HUES48 (cell line): ENCODE measurements at regions not wholly inside any gene's neighbourhood (a gene's known extent, or its start where the extent isn't known, plus 50 kb on each side); places are given as distances from the start of the nearest gene placed in this dataset.

Experiments used
- H3K27ac ChIP-seq: one replicate; pipeline ENCODE4 v1.7.0; 2013; ENCODE audit warnings: low read depth, low read length, inconsistent platforms
- H3K27me3 ChIP-seq: 2 replicates; pipeline ENCODE4 v1.6.1; 2013; ENCODE audit warnings: mild to moderate bottlenecking, low read length; ENCODE audit not compliant: control insufficient read depth, insufficient read depth
- H3K36me3 ChIP-seq: 2 replicates; pipeline ENCODE4 v1.6.1; 2013; ENCODE audit warnings: low read length; ENCODE audit not compliant: control insufficient read depth, insufficient read depth
- H3K4me1 ChIP-seq: 2 replicates; pipeline ENCODE4 v1.6.1; 2013; ENCODE audit warnings: mild to moderate bottlenecking, low read length; ENCODE audit not compliant: control insufficient read depth, insufficient read depth
- H3K4me3 ChIP-seq: 2 replicates; pipeline ENCODE4 v1.5.1; 2013; ENCODE audit warnings: mild to moderate bottlenecking, low read depth, low read length
- H3K9ac ChIP-seq: 2 replicates; pipeline ENCODE4 v1.6.1; 2013; ENCODE audit warnings: mild to moderate bottlenecking, low read depth, low read length, moderate library complexity
- H3K9me3 ChIP-seq: 2 replicates; pipeline ENCODE4 v1.6.1; 2013; ENCODE audit warnings: low read length; ENCODE audit not compliant: control insufficient read depth, insufficient read depth

GRCh38 chr16:76900285-76901263, 290.4 kb upstream of the MON1B start:
- no peaks in the 10 kb centered on the region for H3K9me3 ChIP-seq
- H3K27ac ChIP-seq, result no peak overlapping the region
- no peaks in the 10 kb centered on the region for H3K36me3 ChIP-seq
- H3K9ac ChIP-seq, result no peak overlapping the region
- H3K4me3 ChIP-seq, result no peak overlapping the region
- no peaks in the 10 kb centered on the region for H3K4me1 ChIP-seq
- H3K27me3 ChIP-seq, result no peaks in the 10 kb centered on the region

GRCh38 chr16:76906552-76906951, 284.4 kb upstream of the MON1B start:
- Histone ChIP-seq H3K36me3 (no peaks in the 10 kb centered on the region), H3K27me3 (no peaks in the 10 kb centered on the region), H3K9me3 (no peaks in the 10 kb centered on the region), H3K4me1 (no peaks in the 10 kb centered on the region), H3K27ac (no peak overlapping the region), H3K9ac (no peak overlapping the region), H3K4me3 (no peak overlapping the region)

GRCh38 chr16:76910931-76911330, 280.1 kb upstream of the MON1B start:
- H3K4me3 ChIP-seq, result no peak overlapping the region
- no peaks in the 10 kb centered on the region for H3K36me3 ChIP-seq
- H3K9me3 ChIP-seq, result no peaks in the 10 kb centered on the region
- H3K27ac ChIP-seq, result no peak overlapping the region
- no peaks in the 10 kb centered on the region for H3K4me1 ChIP-seq
- no peak overlapping the region for H3K9ac ChIP-seq
- H3K27me3 ChIP-seq, result no peaks in the 10 kb centered on the region

GRCh38 chr16:76913046-76913445, 277.9 kb upstream of the MON1B start:
- no peaks in the 10 kb centered on the region for H3K9me3 ChIP-seq
- H3K36me3 ChIP-seq, result no peaks in the 10 kb centered on the region
- no peak overlapping the region for H3K9ac ChIP-seq
- H3K4me1 ChIP-seq, result no peaks in the 10 kb centered on the region
- no peak overlapping the region for H3K27ac ChIP-seq
- no peaks in the 10 kb centered on the region for H3K27me3 ChIP-seq
- no peak overlapping the region for H3K4me3 ChIP-seq

GRCh38 chr16:76926042-76926441, 264.9 kb upstream of the MON1B start:
- peaks cover 10% of the 10 kb centered on the region; the same call in 1 of the 2 replicates for H3K4me1 ChIP-seq
- no peaks in the 10 kb centered on the region for H3K27me3 ChIP-seq
- H3K4me3 ChIP-seq, result no peak overlapping the region
- H3K9ac ChIP-seq, result no peak overlapping the region
- H3K36me3 ChIP-seq, result no peaks in the 10 kb centered on the region
- H3K27ac ChIP-seq, result no peak overlapping the region
- H3K9me3 ChIP-seq, result no peaks in the 10 kb centered on the region

GRCh38 chr16:76926595-76926994, 264.4 kb upstream of the MON1B start:
- H3K27ac ChIP-seq, result no peak overlapping the region
- no peaks in the 10 kb centered on the region for H3K27me3 ChIP-seq
- H3K9me3 ChIP-seq, result no peaks in the 10 kb centered on the region
- no peaks in the 10 kb centered on the region for H3K36me3 ChIP-seq
- peaks cover 10% of the 10 kb centered on the region; the same call in 1 of the 2 replicates for H3K4me1 ChIP-seq
- no peak overlapping the region for H3K4me3 ChIP-seq
- H3K9ac ChIP-seq, result no peak overlapping the region

- Histone ChIP-seq H3K4me3 (no peak overlapping the region), H3K36me3 (no peaks in the 10 kb centered on the region), H3K9me3 (no peaks in the 10 kb centered on the region), H3K27ac (no peak overlapping the region), H3K27me3 (no peaks in the 10 kb centered on the region), H3K9ac (no peak overlapping the region), H3K4me1 (peaks cover 7% of the 10 kb centered on the region; the same call in 1 of the 2 replicates)
These were observed 259.8 kb upstream of the MON1B start for GRCh38 chr16:76931186-76931585.

GRCh38 chr16:76932541-76933211, 258.3 kb upstream of the MON1B start:
- no peaks in the 10 kb centered on the region for H3K36me3 ChIP-seq
- H3K4me3 ChIP-seq, result no peak overlapping the region
- H3K27ac ChIP-seq, result no peak overlapping the region
- no peaks in the 10 kb centered on the region for H3K9me3 ChIP-seq
- no peaks in the 10 kb centered on the region for H3K4me1 ChIP-seq
- H3K27me3 ChIP-seq, result no peaks in the 10 kb centered on the region
- H3K9ac ChIP-seq, result no peak overlapping the region

- Histone ChIP-seq H3K27me3 (no peaks in the 10 kb centered on the region), H3K4me3 (no peak overlapping the region), H3K36me3 (no peaks in the 10 kb centered on the region), H3K27ac (no peak overlapping the region), H3K4me1 (no peaks in the 10 kb centered on the region), H3K9me3 (no peaks in the 10 kb centered on the region), H3K9ac (no peak overlapping the region)
These were observed 250.7 kb upstream of the MON1B start for GRCh38 chr16:76940251-76940650.

- no peak overlapping the region for H3K9ac ChIP-seq
- no peaks in the 10 kb centered on the region for H3K9me3 ChIP-seq
- H3K4me1 ChIP-seq, result no peaks in the 10 kb centered on the region
- H3K36me3 ChIP-seq, result no peaks in the 10 kb centered on the region
- H3K27me3 ChIP-seq, result no peaks in the 10 kb centered on the region
- no peak overlapping the region for H3K27ac ChIP-seq
- H3K4me3 ChIP-seq, result no peak overlapping the region
These were observed 249.9 kb upstream of the MON1B start for GRCh38 chr16:76941113-76941512.

- H3K9ac ChIP-seq, result no peak overlapping the region
- H3K27me3 ChIP-seq, result no peaks in the 10 kb centered on the region
- H3K36me3 ChIP-seq, result no peaks in the 10 kb centered on the region
- H3K4me1 ChIP-seq, result peaks cover 3% of the 10 kb centered on the region; the same call in 1 of the 2 replicates
- H3K27ac ChIP-seq, result no peak overlapping the region
- no peak overlapping the region for H3K4me3 ChIP-seq
- no peaks in the 10 kb centered on the region for H3K9me3 ChIP-seq
These were observed 248.9 kb upstream of the MON1B start for GRCh38 chr16:76942089-76942488.
